Kidney tubule cell (primary cell): ENCODE measurements at regions not wholly inside any gene's neighbourhood (a gene's known extent, or its start where the extent isn't known, plus 50 kb on each side); places are given as distances from the start of the nearest gene placed in this dataset.

ENCODE experiments used
- DNase-seq: peaks from one replicate; pipeline ENCODE4 v3.0.0-alpha.2; 2018; ENCODE audit warnings: low spot score

- DNase-seq: no peak
Measured at GRCh38 chr1:94707321-94708298, 112.5 kb upstream of the SLC44A3 start.

DNA sequence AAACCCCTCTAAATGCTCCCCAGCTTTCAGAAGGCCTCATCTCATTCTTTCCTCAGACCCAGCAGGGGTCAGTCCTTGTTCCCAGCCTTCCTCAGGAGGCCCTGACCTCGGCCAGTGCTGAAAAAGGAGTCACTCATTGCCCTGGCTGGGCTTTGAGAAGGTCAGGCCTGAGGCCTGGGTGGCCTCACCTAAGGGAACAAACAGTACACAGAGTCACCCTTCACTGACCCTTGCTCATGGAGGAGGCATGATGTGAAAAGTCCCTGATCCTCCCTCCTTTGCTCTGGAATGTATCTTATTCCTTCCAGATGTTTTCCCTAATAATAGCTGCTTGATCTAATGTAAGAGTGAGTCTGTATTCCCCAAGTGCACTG is 117.7 kb upstream of the SLC44A3 start:
- DNase-seq: peak; percentile 75

DNA sequence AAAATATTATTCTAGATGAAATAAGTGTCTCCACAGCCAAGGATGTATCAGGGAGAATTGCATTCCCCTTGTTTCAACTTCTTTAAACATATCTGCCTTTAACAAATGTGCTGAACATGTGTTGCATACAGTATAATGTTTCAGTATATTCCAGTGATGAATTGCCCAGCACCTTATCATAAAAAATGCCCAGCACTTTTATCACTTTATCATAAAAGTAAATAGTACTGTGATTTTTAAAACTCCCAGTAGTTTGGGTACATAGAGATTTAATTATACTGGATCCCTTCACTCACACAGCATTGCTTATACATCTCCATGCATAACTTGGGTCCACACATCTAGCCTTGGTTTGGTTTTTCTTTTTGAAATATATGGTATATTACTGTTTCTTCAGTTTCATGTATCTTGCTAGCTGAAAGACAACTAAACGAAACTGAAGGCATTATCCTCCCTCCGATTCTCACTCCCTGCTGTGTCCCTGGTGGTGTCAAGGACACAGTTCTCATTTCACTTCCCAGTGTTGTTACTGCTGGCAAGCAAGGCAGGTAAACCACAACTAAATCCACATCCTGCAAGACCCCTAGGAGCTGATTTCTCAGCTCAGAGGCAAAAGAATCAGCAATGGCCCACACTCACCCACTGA is 118.2 kb upstream of the SLC44A3 start:
- DNase-seq: no peak

GRCh38 chr1:94698759-94699502 is 121.2 kb upstream of the SLC44A3 start:
- DNase-seq: peak; percentile 81

DNA sequence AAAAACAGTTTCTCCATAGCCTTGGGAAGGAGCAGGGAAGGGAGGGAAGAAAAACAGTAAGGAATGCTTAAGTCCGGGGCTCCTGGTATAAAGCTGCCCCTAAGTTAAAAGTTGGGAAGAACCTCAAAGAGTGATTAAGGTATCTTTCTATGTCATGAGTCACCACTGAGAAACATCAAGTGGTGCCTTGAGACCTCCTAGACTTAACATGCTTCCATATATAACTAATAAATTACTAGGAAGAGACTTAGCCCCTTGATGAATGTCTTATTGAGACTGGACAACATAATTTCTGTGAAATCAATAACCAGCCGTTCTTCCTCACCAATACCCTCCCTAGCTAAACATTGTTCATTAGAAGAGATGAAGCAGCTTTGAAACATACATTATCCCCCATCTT is 121.8 kb upstream of the SLC44A3 start:
- DNase-seq: peak; percentile 55

DNA sequence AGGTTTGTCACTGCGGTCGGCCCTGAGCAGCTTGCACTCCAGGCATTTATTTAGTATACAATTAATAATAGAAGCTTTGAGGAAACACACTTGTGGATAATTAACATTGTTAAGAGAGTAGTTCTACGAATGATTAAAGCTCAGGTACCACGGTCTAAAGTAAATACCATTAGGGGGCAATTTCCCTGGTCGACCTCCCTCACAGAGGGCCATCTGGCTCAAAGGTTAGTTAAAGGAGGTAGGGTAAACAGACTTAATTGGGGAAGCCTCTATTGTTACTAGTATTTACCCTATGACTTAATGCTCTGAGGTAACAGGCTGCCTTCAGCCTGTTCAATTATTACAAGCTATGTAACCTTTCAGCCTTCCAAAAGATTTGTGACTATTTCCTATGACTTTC is 122.3 kb upstream of the SLC44A3 start:
- DNase-seq: no peak

DNA sequence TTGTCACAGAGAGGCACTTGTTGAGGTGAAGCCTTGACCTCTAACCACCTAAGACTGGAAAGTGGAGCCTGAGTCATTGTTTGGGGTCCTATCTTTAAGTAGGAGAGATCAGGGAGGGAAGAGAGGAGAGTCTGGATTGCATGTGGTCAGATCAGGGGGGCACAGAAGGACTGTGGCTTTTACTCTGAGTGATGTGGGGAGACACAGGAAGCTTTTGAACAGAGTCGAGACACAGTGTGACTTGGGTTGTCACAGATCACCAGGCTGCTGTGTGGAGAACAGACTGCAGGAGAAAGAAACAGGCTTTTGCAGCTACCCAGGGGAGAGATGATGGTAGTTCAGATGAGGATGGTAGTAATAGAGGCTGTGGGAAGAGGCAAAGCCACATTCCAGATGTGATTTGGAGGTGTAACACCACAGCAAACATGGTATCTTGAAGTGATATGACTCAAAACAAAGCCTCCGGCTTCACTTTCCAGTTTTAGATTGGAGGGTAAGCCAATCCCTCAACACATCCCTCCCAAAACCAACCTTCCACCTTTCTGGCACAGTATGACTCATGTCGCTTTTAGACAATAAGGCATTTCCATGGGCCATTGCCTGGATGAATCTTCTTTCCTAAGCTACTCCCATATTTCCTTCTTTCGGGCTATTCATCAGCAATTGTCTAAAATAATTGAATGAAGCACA is 125.8 kb upstream of the SLC44A3 start:
- DNase-seq: no peak

- DNase-seq: no peak
Measured at GRCh38 chr1:94693435-94693834, 126.7 kb upstream of the SLC44A3 start.

DNA sequence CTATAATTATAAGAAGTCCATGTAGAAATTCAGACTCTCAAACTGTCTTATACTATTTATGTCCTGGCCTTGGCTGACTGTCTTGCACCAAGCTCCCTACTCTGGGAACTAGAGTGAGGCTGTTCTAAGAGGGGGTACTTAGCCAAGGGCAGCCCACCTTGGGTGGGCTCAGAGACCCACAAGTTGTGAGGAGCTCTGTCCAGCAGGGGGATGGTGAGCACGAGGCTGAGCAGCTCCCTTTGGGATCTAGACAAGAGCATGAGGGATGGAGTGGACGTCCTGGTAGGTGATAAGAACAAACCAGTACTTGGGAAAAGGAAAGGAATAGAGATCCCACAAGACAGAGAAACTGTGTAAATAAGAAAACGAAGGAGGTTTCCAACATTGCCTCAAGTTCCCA is 127.1 kb upstream of the SLC44A3 start:
- no peak for DNase-seq

DNA sequence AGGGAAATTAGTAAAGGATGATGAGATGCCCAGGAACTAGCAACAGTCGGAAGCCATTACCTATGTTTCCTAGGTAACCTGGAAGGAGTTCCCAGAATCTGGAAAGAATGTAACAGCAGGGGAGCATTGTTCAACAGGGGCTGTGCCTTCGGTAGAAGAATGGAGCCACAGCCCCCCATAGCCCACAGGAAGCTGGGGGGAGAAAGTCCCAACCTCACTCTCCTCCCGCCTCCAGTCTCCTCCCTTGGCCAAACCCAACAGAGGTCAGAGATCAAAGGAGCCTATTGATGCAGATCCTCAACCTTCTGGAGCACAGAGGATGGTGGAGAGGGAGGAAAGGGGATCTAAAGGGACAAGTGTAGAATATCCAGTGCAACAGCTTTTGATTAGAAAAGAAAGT is 131.5 kb upstream of the SLC44A3 start:
- no peak for DNase-seq

- DNase-seq: no peak
Measured at GRCh38 chr1:94686882-94687281, 133.3 kb upstream of the SLC44A3 start.

GRCh38 chr1:94684690-94685250 is 135.4 kb upstream of the SLC44A3 start:
- DNase-seq: no peak

DNA sequence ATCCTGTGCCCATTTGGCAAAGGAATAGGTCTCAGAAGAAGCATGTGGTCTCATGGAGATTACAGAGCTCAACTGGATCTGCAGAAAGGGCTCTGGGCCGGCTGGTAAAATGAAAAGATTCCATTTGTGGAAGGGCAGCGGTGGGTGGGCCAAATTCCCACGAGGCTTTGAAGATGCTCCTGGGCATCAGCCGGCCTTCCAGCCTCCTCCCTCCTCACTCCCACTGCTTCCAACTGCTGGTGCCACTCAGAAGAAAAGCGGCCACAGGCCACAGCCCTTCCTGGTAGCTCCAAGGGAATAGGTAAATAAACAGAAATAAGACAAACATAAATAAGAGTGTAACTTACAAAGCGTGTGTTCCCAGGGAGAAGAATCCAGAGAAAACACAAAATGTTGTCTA is 136.3 kb upstream of the SLC44A3 start:
- no peak for DNase-seq

- no peak for DNase-seq
Measured at GRCh38 chr1:94680039-94680377, 138.4 kb upstream of the F3 start.

- no peak for DNase-seq
Measured at GRCh38 chr1:94679332-94680038, 137.9 kb upstream of the F3 start.

DNA sequence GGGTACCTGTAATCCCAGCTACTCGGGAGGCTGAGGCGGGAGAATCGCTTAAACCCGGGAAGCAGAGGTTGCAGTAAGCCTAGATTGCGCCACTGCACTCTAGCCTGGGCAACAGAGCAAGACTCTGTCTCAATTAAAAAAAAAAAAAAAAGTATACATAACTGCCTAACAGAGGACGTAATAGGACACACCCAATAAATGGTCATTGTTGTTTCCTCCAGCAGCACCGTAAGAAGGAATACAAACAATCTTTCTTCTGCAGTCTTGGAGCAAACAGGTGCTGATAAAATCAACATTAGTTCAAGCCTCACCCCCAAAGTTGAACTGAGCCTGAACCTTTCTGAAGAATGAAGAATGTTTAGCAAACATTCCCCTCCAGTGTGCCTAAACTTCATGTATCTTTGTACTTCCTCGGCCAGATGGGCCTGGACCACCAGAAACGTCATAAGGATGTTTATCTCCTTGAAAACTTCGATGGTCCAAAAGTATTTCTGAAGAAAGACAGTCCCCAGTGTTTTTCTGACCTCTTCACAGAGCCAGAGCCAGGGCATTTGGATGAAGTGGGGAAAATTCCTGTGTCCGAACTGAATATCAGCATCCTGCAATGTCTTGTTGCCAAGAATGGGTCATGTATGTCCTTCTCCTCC is 136.8 kb upstream of the F3 start:
- no peak for DNase-seq

GRCh38 chr1:94677714-94678113 is 136.2 kb upstream of the F3 start:
- no peak for DNase-seq

DNA sequence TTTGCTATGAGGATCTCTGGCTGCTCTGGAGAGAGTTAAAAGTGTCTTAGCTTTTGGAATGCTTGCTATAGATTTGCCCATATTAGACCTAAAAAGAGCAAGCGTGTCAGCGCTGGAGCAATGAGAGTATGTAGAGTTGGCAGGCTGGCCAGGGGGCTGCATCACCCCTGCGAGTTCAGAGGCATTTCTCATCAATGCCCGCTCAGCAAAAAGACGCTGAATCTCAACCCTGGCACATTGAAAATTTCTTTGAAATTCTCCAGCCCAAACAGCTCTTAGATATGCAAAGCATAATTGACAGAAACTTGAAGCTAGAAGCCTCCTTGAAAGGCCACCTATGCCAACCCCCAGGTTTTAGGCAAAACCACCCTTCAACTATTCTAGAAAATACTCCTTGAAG is 135.5 kb upstream of the F3 start:
- DNase-seq: no peak

DNA sequence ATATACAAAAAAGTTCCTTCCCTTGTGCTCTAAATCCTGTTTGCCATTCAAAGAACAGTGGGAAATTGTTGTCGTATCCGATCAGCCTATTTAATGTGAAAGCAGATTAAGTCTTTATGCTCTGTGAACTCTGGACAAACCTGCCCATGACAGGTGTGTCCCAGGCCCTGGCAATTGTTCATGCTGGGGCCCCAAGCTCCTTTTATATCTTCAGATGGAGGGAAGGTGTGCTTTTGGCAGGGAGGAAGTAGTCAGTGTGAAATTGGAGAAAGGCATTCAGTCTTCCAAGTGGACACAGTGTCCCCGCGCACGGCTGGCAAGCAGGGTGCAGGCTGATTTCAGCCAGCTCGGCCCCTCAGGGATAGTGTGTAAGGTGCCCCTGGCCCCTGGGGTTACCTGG is 135.1 kb upstream of the F3 start:
- no peak for DNase-seq

GRCh38 chr1:94675373-94675772 is 133.8 kb upstream of the F3 start:
- no peak for DNase-seq

DNA sequence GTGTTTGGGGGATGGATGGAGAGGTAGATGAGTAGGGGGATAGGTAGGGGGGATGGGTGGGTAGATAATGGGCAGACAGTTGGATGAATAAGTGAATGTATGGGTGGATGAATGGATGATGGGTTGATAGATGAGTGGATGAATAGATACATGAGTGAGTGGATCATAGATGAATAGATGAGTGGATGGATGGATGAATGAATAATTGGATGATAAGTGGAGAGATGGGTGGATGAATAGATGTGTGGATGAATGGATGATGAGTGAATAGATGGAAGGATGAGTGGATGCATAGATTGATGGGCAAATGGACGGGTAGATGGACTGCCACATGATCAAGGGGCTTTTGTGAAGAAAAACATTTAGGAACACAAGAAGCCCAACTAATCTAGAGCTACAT is 133.3 kb upstream of the F3 start:
- DNase-seq: no peak
